GM23338 (cell line): ENCODE measurements at regions not wholly inside any gene's neighbourhood (a gene's known extent, or its start where the extent isn't known, plus 50 kb on each side); places are given as distances from the start of the nearest gene placed in this dataset.

ENCODE experiments used
- ATAC-seq: fragments of 200-7000 bp; cut with Tn5 transposase; 3 replicates; pipeline ENCODE4 v1.9.1; 2020
- DNase-seq: peaks from one replicate; pipeline ENCODE4 v3.0.0-alpha.2; 2015; ENCODE audit warnings: low spot score
- H2AFZ ChIP-seq: fragments of 200-600 bp; sonication (generic); 2 replicates; pipeline ENCODE4 v1.8.0; 2016; ENCODE audit warnings: antibody characterized with exemption, mild to moderate bottlenecking, moderate library complexity
- H3F3A ChIP-seq: fragments of 200-600 bp; sonication (generic); replicated peaks from 2 replicates; pipeline ENCODE4 v1.8.0; 2017; ENCODE audit warnings: antibody characterized with exemption, mixed run types, low read depth
- H3K27ac ChIP-seq: fragments of 200-600 bp; sonication (generic); 2 replicates; pipeline ENCODE4 v1.6.1; 2016; ENCODE audit warnings: low read depth
- H3K27me3 ChIP-seq: fragments of 200-600 bp; sonication (generic); 2 replicates; pipeline ENCODE4 v1.8.0; 2016; ENCODE audit warnings: mild to moderate bottlenecking, mixed run types, moderate library complexity; ENCODE audit not compliant: insufficient read depth
- H3K36me3 ChIP-seq: fragments of 200-600 bp; sonication (generic); 2 replicates; pipeline ENCODE4 v1.8.0; 2016; ENCODE audit warnings: mild to moderate bottlenecking; ENCODE audit not compliant: insufficient read depth
- H3K4me1 ChIP-seq: fragments of 200-600 bp; sonication (generic); 2 replicates; pipeline ENCODE4 v1.8.0; 2016; ENCODE audit warnings: mild to moderate bottlenecking, moderate library complexity; ENCODE audit not compliant: insufficient read depth
- H3K4me2 ChIP-seq: fragments of 200-600 bp; sonication (generic); 2 replicates; pipeline ENCODE4 v1.7.1; 2017; ENCODE audit warnings: mixed run types
- H3K4me3 ChIP-seq: fragments of 200-600 bp; sonication (generic); 2 replicates; pipeline ENCODE4 v1.6.1; 2016; ENCODE audit warnings: mixed run types
- H3K79me2 ChIP-seq: fragments of 200-600 bp; sonication (generic); replicated peaks from 2 replicates; pipeline ENCODE4 v1.8.0; 2017; ENCODE audit warnings: mild to moderate bottlenecking; ENCODE audit not compliant: insufficient read depth
- H3K9me2 ChIP-seq: fragments of 200-600 bp; sonication (generic); 2 replicates; pipeline ENCODE4 v1.8.0; 2017; ENCODE audit not compliant: insufficient read depth
- H4K20me1 ChIP-seq: fragments of 200-600 bp; sonication (generic); replicated peaks from 2 replicates; pipeline ENCODE4 v1.8.0; 2017; ENCODE audit warnings: mild to moderate bottlenecking; ENCODE audit not compliant: insufficient read depth
- H3K27ac Mint-ChIP-seq: 2 replicates; pipeline ENCODE4 v1.8.0; 2020; ENCODE audit warnings: inconsistent platforms, mild to moderate bottlenecking, moderate library complexity, mixed read lengths
- H3K27me3 Mint-ChIP-seq: 3 replicates; pipeline ENCODE4 v1.8.0; 2022; ENCODE audit warnings: low read depth, mild to moderate bottlenecking, moderate library complexity, mixed read lengths, inconsistent platforms; ENCODE audit not compliant: insufficient read depth, poor library complexity
- H3K36me3 Mint-ChIP-seq: 3 replicates; pipeline ENCODE4 v1.8.0; 2021; ENCODE audit warnings: low read depth, mild to moderate bottlenecking, inconsistent platforms, moderate library complexity, mixed read lengths
- H3K4me1 Mint-ChIP-seq: 3 replicates; pipeline ENCODE4 v1.8.0; 2020; ENCODE audit warnings: mild to moderate bottlenecking, inconsistent platforms, mixed read lengths
- H3K4me3 Mint-ChIP-seq: 3 replicates; pipeline ENCODE4 v1.8.0; 2021; ENCODE audit warnings: moderate library complexity, mild to moderate bottlenecking, inconsistent platforms, mixed read lengths
- H3K9me3 Mint-ChIP-seq: 3 replicates; pipeline ENCODE4 v1.8.0; 2020; ENCODE audit warnings: moderate library complexity, mild to moderate bottlenecking, inconsistent platforms, mixed read lengths
- EZH2phosphoT487 ChIP-seq: fragments of 200-600 bp; sonication (generic); IDR thresholded peaks from one replicate; pipeline ENCODE4 v1.8.1; 2018; ENCODE audit warnings: antibody characterized with exemption; ENCODE audit not compliant: unreplicated experiment
- JUNB ChIP-seq: IDR thresholded peaks from one replicate; pipeline ENCODE4 v1.6.1; 2016; ENCODE audit warnings: antibody characterized with exemption; ENCODE audit not compliant: unreplicated experiment
- TF ChIP-seq, protein P1 (sequence below): fragments of 250-450 bp; sonication (Bioruptor Pico); IDR thresholded peaks from 2 replicates; pipeline ENCODE4 v1.5.0; 2020; ENCODE audit warnings: mild to moderate bottlenecking, moderate library complexity

DNA sequence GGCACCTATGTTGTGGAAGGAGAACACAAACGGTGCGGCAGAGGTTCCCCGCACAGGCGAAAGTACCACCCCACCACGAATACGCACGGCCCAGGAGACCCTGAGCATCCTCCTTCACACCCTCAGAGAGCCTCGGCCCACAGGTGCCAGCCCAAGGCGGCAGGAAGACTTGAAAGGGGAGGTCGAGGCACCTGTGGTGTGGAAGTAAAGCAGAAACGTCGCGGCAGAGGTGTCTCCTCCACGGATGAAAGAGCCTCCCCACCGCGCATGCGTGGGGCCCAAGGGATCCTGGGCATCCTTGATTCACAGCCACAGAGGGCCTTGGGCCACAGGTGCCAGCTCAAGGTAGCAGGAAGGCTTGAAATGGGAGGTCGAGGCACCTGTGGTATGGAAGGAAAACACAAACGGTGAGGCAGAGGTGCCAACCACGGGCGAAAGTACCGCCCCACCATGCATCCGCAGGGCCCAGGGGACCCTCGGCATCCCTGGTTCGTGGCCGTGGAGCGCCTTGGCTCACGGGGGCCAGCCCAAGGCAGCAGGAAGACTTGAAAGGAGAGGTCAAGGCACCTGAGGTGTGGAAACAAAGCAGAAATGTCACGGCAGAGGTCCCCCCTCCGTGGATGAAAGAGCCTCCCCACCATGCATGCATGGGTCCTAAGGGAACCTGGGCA lies 380.1 kb downstream of the ALG10 start (continued):
- TF ChIP-seq, protein P1, sequence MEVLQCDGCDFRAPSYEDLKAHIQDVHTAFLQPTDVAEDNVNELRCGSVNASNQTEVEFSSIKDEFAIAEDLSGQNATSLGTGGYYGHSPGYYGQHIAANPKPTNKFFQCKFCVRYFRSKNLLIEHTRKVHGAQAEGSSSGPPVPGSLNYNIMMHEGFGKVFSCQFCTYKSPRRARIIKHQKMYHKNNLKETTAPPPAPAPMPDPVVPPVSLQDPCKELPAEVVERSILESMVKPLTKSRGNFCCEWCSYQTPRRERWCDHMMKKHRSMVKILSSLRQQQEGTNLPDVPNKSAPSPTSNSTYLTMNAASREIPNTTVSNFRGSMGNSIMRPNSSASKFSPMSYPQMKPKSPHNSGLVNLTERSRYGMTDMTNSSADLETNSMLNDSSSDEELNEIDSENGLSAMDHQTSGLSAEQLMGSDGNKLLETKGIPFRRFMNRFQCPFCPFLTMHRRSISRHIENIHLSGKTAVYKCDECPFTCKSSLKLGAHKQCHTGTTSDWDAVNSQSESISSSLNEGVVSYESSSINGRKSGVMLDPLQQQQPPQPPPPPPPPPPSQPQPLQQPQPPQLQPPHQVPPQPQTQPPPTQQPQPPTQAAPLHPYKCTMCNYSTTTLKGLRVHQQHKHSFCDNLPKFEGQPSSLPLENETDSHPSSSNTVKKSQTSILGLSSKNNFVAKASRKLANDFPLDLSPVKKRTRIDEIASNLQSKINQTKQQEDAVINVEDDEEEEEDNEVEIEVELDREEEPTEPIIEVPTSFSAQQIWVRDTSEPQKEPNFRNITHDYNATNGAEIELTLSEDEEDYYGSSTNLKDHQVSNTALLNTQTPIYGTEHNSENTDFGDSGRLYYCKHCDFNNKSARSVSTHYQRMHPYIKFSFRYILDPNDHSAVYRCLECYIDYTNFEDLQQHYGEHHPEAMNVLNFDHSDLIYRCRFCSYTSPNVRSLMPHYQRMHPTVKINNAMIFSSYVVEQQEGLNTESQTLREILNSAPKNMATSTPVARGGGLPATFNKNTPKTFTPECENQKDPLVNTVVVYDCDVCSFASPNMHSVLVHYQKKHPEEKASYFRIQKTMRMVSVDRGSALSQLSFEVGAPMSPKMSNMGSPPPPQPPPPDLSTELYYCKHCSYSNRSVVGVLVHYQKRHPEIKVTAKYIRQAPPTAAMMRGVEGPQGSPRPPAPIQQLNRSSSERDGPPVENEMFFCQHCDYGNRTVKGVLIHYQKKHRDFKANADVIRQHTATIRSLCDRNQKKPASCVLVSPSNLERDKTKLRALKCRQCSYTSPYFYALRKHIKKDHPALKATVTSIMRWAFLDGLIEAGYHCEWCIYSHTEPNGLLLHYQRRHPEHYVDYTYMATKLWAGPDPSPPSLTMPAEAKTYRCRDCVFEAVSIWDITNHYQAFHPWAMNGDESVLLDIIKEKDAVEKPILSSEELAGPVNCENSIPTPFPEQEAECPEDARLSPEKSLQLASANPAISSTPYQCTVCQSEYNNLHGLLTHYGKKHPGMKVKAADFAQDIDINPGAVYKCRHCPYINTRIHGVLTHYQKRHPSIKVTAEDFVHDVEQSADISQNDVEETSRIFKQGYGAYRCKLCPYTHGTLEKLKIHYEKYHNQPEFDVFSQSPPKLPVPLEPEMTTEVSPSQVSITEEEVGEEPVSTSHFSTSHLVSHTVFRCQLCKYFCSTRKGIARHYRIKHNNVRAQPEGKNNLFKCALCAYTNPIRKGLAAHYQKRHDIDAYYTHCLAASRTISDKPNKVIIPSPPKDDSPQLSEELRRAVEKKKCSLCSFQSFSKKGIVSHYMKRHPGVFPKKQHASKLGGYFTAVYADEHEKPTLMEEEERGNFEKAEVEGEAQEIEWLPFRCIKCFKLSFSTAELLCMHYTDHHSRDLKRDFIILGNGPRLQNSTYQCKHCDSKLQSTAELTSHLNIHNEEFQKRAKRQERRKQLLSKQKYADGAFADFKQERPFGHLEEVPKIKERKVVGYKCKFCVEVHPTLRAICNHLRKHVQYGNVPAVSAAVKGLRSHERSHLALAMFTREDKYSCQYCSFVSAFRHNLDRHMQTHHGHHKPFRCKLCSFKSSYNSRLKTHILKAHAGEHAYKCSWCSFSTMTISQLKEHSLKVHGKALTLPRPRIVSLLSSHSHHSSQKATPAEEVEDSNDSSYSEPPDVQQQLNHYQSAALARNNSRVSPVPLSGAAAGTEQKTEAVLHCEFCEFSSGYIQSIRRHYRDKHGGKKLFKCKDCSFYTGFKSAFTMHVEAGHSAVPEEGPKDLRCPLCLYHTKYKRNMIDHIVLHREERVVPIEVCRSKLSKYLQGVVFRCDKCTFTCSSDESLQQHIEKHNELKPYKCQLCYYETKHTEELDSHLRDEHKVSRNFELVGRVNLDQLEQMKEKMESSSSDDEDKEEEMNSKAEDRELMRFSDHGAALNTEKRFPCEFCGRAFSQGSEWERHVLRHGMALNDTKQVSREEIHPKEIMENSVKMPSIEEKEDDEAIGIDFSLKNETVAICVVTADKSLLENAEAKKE (CRISPR knock-in tag) = no peak
- no peak for TF ChIP-seq JUNB

DNA sequence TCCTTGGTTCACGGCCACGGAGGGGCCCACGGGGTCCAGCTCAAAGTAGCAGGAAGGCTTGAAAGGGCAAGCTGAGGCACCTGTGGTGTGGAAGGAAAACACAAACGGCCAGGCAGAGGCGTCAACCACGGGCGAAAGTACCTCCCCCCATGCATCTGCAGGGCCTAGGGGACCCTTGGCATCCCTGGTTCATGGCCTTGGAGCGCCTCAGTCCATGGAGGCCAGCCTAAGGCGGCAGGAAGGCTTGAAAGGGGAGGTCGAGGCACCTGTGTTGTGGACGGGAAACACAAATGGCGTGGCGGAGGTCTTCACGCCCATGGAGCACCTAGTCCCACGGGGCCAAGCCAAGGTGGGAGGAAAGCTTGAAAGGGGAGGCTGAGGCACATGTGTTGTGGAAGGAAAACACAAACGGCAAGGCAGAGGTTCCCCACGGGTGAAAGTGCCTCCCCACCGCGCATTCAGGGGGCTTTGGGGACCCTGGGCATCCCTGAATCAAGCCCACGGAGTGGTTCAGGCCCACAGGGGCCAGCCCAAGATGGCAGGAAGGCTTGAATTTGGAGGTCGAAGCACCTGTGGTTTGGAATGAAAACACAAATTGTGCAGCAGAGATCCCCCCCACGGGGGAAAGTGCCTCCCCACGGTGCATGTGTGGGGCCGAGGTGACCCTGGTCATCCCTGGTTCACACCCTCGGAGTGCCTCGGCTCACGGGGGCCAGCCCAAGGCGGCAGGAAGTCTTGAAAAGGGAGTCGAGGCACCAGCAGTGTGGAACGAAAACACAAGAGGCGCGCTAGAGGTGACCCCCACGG lies 380.8 kb downstream of the ALG10 start:
- Mint-ChIP-seq H3K4me1 (no peaks in the 10 kb centered on the region), H3K4me3 (no peak overlapping the region), H3K36me3 (peaks cover 35% of the 10 kb centered on the region; the same call in 2 of the 3 replicates), H3K27me3 (peaks cover 3% of the 10 kb centered on the region), H3K9me3 (peaks cover 96% of the 10 kb centered on the region), H3K27ac (no peak overlapping the region)
- H3K4me3 ChIP-seq = no peak overlapping the region
- no peak for TF ChIP-seq EZH2phosphoT487
- no peak overlapping the region for H3K4me2 ChIP-seq
- no peak overlapping the region for H3K27ac ChIP-seq
- no peak for ATAC-seq
- no peaks in the 10 kb centered on the region for H3K79me2 ChIP-seq
- H2AFZ ChIP-seq = no peak overlapping the region
- H3K36me3 ChIP-seq = peaks cover 3% of the 10 kb centered on the region; the same call in 1 of the 2 replicates
- no peaks in the 10 kb centered on the region for H3F3A ChIP-seq
- no peaks in the 10 kb centered on the region for H3K9me2 ChIP-seq
- H3K27me3 ChIP-seq = no peaks in the 10 kb centered on the region
- no peak for DNase-seq
- no peaks in the 10 kb centered on the region for H3K4me1 ChIP-seq
- no peaks in the 10 kb centered on the region for H4K20me1 ChIP-seq
